ENCODE measurements at regions not wholly inside any gene's neighbourhood (a gene's known extent, or its start where the extent isn't known, plus 50 kb on each side); places are given as distances from the start of the nearest gene placed in this dataset.

DNA sequence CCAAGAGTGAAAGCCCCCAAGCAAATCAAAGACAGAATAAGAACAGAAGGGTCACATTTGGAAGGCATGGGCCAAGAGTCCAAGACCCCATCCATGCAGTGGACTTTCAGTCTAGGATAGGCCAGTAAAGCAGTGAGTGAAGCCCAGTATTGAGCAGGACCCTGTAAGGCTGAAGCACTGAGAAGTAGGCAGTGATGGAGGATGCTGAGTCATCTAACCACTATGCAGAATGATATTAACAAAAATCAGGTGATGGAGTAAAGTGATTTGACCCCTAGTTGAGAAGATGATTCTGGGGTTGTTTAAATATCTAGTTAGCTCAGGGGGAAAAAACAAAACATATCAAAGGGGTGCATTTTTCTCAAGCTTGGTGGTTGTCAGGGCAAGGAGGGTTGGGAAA is 308.7 kb upstream of the PLXNA2 start:
- DNase-seq: no peak

- DNase-seq: no peak
These were observed 312.3 kb upstream of the PLXNA2 start for GRCh38 chr1:208556461-208556860.

DNA sequence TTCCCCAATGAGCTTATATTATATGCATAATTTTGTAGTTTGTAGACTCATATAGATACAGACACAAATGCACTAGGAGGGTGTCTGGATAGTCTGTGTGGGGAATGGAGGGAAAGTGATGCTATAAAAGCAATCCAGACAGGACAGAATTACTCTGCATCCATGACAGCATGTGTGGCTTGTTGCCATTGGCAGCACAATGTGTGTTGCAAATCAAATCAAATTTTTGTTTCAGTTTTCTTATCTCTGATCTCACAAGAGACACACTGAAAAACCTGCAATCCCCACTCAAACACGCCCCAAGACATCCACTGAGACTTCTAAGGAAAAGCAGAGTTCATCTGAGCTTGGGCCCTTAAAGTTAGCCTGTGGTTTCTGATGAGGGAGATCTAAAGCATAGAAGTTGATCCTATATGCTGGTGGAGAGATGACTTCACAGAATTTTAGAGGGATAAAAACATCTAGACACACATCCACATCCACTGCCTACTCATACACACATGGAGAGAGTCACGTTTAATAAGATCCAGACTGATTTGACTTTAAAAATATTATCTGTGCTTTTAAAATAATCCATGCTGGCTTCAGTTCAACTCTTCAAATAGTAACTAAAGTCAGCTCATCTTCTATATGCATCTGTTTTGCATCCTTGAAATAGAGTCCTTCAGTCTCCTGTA is 313.0 kb upstream of the PLXNA2 start:
- no peak for DNase-seq

DNA sequence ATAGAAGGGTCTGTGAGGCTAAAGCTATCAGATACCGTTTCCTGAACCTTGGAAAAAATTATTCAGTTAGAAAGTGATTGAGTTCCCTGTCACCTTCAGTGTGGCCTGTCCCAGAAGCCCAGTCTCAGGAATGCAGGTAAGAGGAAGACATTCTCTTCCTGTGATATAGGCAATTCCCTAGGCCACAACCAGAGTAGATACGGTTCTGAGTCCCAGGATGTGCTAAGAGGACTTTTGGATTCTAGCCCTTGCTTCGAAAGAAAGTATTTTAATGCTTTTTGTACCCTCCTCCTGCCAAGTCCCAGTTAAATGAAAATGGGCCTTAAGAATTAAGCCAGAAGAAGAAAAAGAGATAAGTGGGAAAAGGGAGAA is 313.5 kb upstream of the PLXNA2 start:
- no peak for DNase-seq

GRCh38 chr1:208559597-208560329 is 315.6 kb upstream of the PLXNA2 start:
- no peak for DNase-seq

GRCh38 chr1:208562151-208562960 is 318.2 kb upstream of the PLXNA2 start:
- no peak for DNase-seq

- no peak for DNase-seq
These were observed 320.3 kb upstream of the PLXNA2 start for GRCh38 chr1:208564466-208564865.

DNA sequence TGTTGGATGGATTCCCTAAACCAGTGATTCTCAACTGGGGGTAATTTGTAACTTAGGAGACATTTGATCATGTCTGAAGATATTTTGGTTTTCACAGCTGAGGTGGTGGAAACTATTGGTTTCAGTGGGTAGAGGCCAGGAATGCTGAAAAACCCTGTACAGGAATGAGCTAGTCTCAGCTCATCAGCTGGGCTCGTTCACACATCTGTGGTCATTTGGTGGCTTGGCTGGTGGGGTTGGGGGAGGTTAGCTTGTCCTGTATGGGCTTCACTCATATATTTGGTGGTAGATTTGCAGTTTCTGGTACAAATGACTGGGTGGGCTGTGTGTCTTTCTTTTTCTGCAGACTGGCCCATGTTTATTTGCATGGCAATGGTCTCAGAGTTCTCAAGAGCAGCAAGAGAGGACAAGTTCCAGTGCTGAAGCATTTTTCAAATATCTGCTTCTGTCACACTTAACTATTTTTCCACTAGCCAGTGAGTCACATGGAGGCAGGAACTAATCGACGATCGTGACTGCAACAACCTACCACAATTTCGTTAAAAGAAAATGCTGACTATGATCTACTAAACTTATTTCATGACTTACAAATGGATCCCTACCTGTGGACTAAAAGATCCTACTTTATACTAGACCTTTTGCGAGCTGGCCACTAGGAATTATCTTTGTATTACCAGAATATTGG is 321.7 kb upstream of the PLXNA2 start:
- no peak for DNase-seq

GRCh38 chr1:208569181-208569580 is 325.0 kb upstream of the PLXNA2 start:
- no peak for DNase-seq

GRCh38 chr1:208570362-208570761 is 326.2 kb upstream of the PLXNA2 start:
- no peak for DNase-seq

- no peak for DNase-seq
These were observed 332.2 kb upstream of the PLXNA2 start for GRCh38 chr1:208576425-208576824.

DNA sequence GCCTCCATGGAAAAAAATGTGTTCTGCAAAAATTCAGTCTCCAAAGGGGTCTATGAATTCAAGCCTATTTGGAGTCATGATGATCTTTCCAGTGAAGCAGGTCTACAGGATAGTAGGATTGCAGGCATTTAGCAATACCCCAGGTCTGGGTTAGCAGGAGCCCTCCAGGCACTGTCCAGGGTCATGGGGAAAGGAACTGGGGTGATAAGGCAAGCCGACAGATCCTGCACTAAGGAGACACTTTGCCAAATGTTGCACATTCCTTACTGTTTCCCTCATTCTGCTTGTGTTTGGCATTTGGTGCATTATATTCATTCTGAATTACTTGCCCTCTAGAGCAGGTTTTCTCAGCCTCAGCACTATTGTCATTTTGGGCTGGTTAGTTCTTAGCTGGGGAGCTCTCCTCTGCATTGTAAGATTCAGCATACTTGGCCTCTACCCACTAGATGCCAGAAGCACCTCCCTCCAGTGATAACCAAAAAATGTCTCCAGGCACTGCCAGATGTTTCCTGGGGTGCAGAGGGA is 333.3 kb upstream of the PLXNA2 start:
- DNase-seq: no peak

DNA sequence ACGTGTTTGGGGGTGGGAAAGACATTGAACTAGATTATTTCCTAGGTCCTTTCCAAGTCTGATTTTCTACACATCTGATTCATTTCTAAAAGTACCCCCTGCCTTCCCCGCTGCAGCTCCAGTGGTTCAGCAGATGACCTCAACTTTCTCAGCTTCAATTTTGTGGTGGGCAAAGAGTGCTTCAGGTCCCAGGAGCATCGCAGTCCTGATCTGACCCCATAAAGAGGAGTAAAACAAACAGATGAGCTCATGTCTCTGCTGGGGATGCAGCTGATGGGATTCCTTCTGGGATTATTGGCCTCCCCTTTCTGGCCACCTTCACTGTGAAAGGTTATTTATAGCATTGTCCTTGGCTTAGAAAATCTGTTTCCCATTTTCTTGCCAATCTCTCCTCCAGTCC is 337.0 kb upstream of the PLXNA2 start:
- DNase-seq: no peak

DNA sequence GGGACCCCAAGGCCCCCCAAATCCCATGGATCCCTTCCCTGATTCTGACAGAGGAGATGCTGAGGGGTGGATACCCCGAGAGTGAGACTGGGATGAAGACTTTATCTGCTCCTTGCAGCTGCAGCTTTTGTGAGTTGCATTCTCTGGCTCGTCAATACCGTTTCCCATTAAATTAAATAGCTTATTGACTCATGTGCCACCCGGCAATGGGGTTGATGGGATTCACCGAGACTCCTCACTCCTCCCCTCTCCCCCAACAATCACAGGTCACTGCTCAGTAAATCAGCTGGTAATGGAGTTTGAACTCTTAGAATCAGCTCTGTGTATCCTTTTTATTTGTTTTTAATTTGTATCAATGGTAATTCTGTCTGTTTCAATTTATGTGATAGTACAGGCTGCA is 337.5 kb upstream of the PLXNA2 start:
- no peak for DNase-seq

GRCh38 chr1:208584167-208584755 is 340.1 kb upstream of the PLXNA2 start:
- DNase-seq: no peak

- no peak for DNase-seq
These were observed 342.9 kb upstream of the PLXNA2 start for GRCh38 chr1:208587110-208587509.

GRCh38 chr1:208593306-208594006 is 349.3 kb upstream of the PLXNA2 start:
- no peak for DNase-seq

- DNase-seq: no peak
These were observed 351.1 kb upstream of the PLXNA2 start for GRCh38 chr1:208595236-208595635.

GRCh38 chr1:208595745-208596144 is 351.6 kb upstream of the PLXNA2 start:
- DNase-seq: no peak

GRCh38 chr1:208597571-208597970 is 353.4 kb upstream of the PLXNA2 start:
- DNase-seq: no peak

- no peak for DNase-seq
These were observed 353.8 kb upstream of the PLXNA2 start for GRCh38 chr1:208598021-208598420.

- DNase-seq: no peak
These were observed 354.9 kb upstream of the PLXNA2 start for GRCh38 chr1:208599063-208599462.

Data from SHP77 treated with DMSO at 0.1 percent for 48 hours (cell line).